H9 (cell line): ENCODE measurements at regions not wholly inside any gene's neighbourhood (a gene's known extent, or its start where the extent isn't known, plus 50 kb on each side); places are given as distances from the start of the nearest gene placed in this dataset.

Experiments
- DNase-seq: peaks from one replicate; pipeline ENCODE4 v3.0.0-alpha.2; 2017
- H2AFZ ChIP-seq: one replicate; pipeline ENCODE4 v1.6.1; 2013; ENCODE audit warnings: mild to moderate bottlenecking, low read length, control low read depth, moderate library complexity
- H2AK5ac ChIP-seq: 2 replicates; pipeline ENCODE4 v1.6.1; 2013; ENCODE audit warnings: low read length, control low read depth, mixed read lengths; ENCODE audit not compliant: insufficient read length
- H2BK120ac ChIP-seq: one replicate; pipeline ENCODE4 v1.6.1; 2013; ENCODE audit warnings: low read depth, mild to moderate bottlenecking, low read length, control low read depth, inconsistent platforms; ENCODE audit not compliant: poor library complexity, severe bottlenecking
- H2BK12ac ChIP-seq: 2 replicates; pipeline ENCODE4 v1.6.1; 2013; ENCODE audit warnings: low read length, control low read depth, mixed read lengths, low read depth; ENCODE audit not compliant: insufficient read length
- H2BK15ac ChIP-seq: 2 replicates; pipeline ENCODE4 v1.6.1; 2013; ENCODE audit warnings: low read depth, low read length, control low read depth
- H2BK20ac ChIP-seq: one replicate; pipeline ENCODE4 v1.6.1; 2013; ENCODE audit warnings: low read depth, mild to moderate bottlenecking, low read length, control low read depth, inconsistent platforms; ENCODE audit not compliant: poor library complexity, severe bottlenecking
- H2BK5ac ChIP-seq: 2 replicates; pipeline ENCODE4 v1.6.1; 2013; ENCODE audit warnings: low read length, control low read depth, mixed read lengths; ENCODE audit not compliant: insufficient read length
- H3K14ac ChIP-seq: 2 replicates; pipeline ENCODE4 v1.6.1; 2013; ENCODE audit warnings: low read length, control low read depth; ENCODE audit not compliant: insufficient read depth
- H3K18ac ChIP-seq: 2 replicates; pipeline ENCODE4 v1.6.1; 2013; ENCODE audit warnings: low read depth, mild to moderate bottlenecking, mixed read lengths, low read length, control low read depth; ENCODE audit not compliant: insufficient read length
- H3K23ac ChIP-seq: 2 replicates; pipeline ENCODE4 v1.6.1; 2013; ENCODE audit warnings: low read length, control low read depth, mixed read lengths, low read depth; ENCODE audit not compliant: insufficient read length
- H3K23me2 ChIP-seq: 2 replicates; pipeline ENCODE4 v1.6.1; 2013; ENCODE audit warnings: low read depth, mild to moderate bottlenecking, mixed read lengths, low read length, control low read depth; ENCODE audit not compliant: insufficient read length, poor library complexity, severe bottlenecking
- H3K27ac ChIP-seq: 2 replicates; pipeline ENCODE4 v1.5.1; 2013; ENCODE audit warnings: low read length, control low read depth, mixed read lengths, low read depth; ENCODE audit not compliant: insufficient read length
- H3K27me3 ChIP-seq: 2 replicates; pipeline ENCODE4 v1.6.1; 2013; ENCODE audit warnings: low read length, control low read depth, inconsistent platforms; ENCODE audit not compliant: insufficient read depth
- H3K4ac ChIP-seq: 2 replicates; pipeline ENCODE4 v1.6.1; 2013; ENCODE audit warnings: low read depth, mild to moderate bottlenecking, control low read depth, inconsistent platforms, low read length, moderate library complexity
- H3K4me1 ChIP-seq: 2 replicates; pipeline ENCODE4 v1.6.1; 2013; ENCODE audit warnings: low read length, control low read depth, inconsistent platforms; ENCODE audit not compliant: insufficient read depth
- H3K4me2 ChIP-seq: 2 replicates; pipeline ENCODE4 v1.6.1; 2013; ENCODE audit warnings: low read length, control low read depth, mixed read lengths; ENCODE audit not compliant: insufficient read length, insufficient read depth
- H3K56ac ChIP-seq: 2 replicates; pipeline ENCODE4 v1.6.1; 2013; ENCODE audit warnings: low read depth, mild to moderate bottlenecking, mixed read lengths, low read length, control low read depth; ENCODE audit not compliant: insufficient read length
- H3K79me1 ChIP-seq: 2 replicates; pipeline ENCODE4 v1.6.1; 2013; ENCODE audit warnings: low read depth, mild to moderate bottlenecking, moderate library complexity, low read length, control low read depth, inconsistent platforms; ENCODE audit not compliant: insufficient read depth, poor library complexity, severe bottlenecking
- H3K79me2 ChIP-seq: 2 replicates; pipeline ENCODE4 v1.6.1; 2013; ENCODE audit warnings: low read length, control low read depth, inconsistent platforms; ENCODE audit not compliant: insufficient read depth
- H3K9ac ChIP-seq: 2 replicates; pipeline ENCODE4 v1.6.1; 2013; ENCODE audit warnings: low read length, control low read depth, mixed read lengths; ENCODE audit not compliant: insufficient read length; ENCODE audit errors: extremely low read depth
- H3K9me3 ChIP-seq: one replicate; pipeline ENCODE4 v1.6.1; 2013; ENCODE audit warnings: low read depth, low read length, inconsistent platforms; ENCODE audit not compliant: control insufficient read depth
- H3T11ph ChIP-seq: one replicate; pipeline ENCODE4 v1.6.1; 2013; ENCODE audit warnings: mild to moderate bottlenecking, low read length, control low read depth, inconsistent platforms
- H4K20me1 ChIP-seq: one replicate; pipeline ENCODE4 v1.6.1; 2013; ENCODE audit not compliant: control insufficient read depth, insufficient read length, insufficient read depth
- H4K5ac ChIP-seq: 2 replicates; pipeline ENCODE4 v1.6.1; 2013; ENCODE audit warnings: low read depth, mild to moderate bottlenecking, mixed read lengths, low read length, control low read depth; ENCODE audit not compliant: insufficient read length
- H4K8ac ChIP-seq: replicated peaks from 2 replicates; pipeline ENCODE4 v1.6.1; 2013; ENCODE audit warnings: low read length, control low read depth, mixed read lengths, low read depth; ENCODE audit not compliant: insufficient read length
- H4K91ac ChIP-seq: 2 replicates; pipeline ENCODE4 v1.6.1; 2013; ENCODE audit warnings: low read depth, mild to moderate bottlenecking, moderate library complexity, mixed read lengths, low read length, control low read depth; ENCODE audit not compliant: insufficient read length
- H3K27ac Mint-ChIP-seq, 3 experiments: 2 replicates in 2 of 3; 3 replicates in 1 of 3; pipeline ENCODE4 v1.8.0; 2020 to 2021; ENCODE audit warnings: mixed read lengths in 3 of 3, mild to moderate bottlenecking in 1 of 3, moderate library complexity in 1 of 3
- H3K27me3 Mint-ChIP-seq: 2 replicates; pipeline ENCODE4 v1.8.0; 2021; ENCODE audit warnings: low read depth, mild to moderate bottlenecking, moderate library complexity, mixed read lengths
- H3K36me3 Mint-ChIP-seq, 3 experiments: 2 replicates in 2 of 3; 3 replicates in 1 of 3; pipeline ENCODE4 v1.8.0; 2020 to 2021; ENCODE audit warnings: low read depth in 3 of 3, mixed read lengths in 3 of 3; ENCODE audit not compliant: insufficient read depth in 1 of 3
- H3K4me1 Mint-ChIP-seq, 2 experiments: 2 replicates each; pipeline ENCODE4 v1.8.0; 2020; ENCODE audit warnings: mixed read lengths in 2 of 2
- H3K4me3 Mint-ChIP-seq, 2 experiments: 2 replicates in 1 of 2; 3 replicates in 1 of 2; pipeline ENCODE4 v1.8.0; 2020 to 2021; ENCODE audit warnings: mild to moderate bottlenecking in 2 of 2, mixed read lengths in 2 of 2, moderate library complexity in 1 of 2
- H3K9me3 Mint-ChIP-seq, 2 experiments: 2 replicates in 1 of 2; 3 replicates in 1 of 2; pipeline ENCODE4 v1.8.0; 2020; ENCODE audit warnings: mild to moderate bottlenecking in 2 of 2, mixed read lengths in 2 of 2, moderate library complexity in 1 of 2
- CTCF ChIP-seq: fragments of 200-600 bp; sonication (generic); conservative IDR thresholded peaks from 3 replicates; pipeline ENCODE4 v1.8.0; 2021; ENCODE audit warnings: antibody characterized with exemption, mild to moderate bottlenecking
- WGBS: extraction: QIAGEN DNeasy Blood & Tissue Kit; methylation state at CpG from one replicate; pipeline ENCODE4 v1.1.7; 2013; ENCODE audit warnings: missing lambda C conversion rate, low lambda C conversion rate, mixed read lengths; ENCODE audit not compliant: insufficient read length; ENCODE audit errors: extremely low coverage; 5-methylcytosine and 5-hydroxymethylcytosine counted together

DNA sequence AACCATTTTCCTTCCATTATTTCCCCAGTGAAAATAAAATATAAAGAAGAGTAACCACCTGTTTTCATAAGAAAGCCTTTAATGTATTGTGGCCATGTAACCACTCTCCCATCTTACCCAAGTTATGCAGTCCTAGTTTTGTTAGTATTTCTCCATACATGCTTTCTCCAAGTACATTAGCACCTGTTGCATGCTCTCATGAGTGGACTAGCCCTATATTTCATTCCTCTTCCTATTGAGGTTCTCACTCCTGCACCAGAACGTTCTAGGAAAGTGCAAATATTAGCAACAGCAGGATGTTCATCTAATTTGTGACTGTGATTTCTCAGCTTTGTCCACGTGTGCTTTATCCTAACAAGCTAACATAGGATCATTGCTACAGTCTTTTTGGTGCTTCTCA, 155.1 kb upstream of the NPVF start:
- no peaks in the 10 kb centered on the region for H3K4me1 ChIP-seq
- no peaks in the 10 kb centered on the region for H4K20me1 ChIP-seq
- no peak overlapping the region for H2BK15ac ChIP-seq
- H4K91ac ChIP-seq, result no peak overlapping the region
- no peak overlapping the region for H2BK20ac ChIP-seq
- Mint-ChIP-seq H3K9me3 (no peaks in the 10 kb centered on the region), H3K27ac (no peak overlapping the region), H3K4me1 (peaks cover 4 to 7% of the 10 kb centered on the region in 2 experiments; a peak in 2 of 4 replicates), H3K4me3 (no peak overlapping the region), H3K27me3 (no peaks in the 10 kb centered on the region; the same call in none of the 2 replicates), H3K36me3 (no peaks in the 10 kb centered on the region)
- no peak for TF ChIP-seq CTCF
- H3K9me3 ChIP-seq, result no peaks in the 10 kb centered on the region
- no peak overlapping the region for H3K23ac ChIP-seq
- no peak overlapping the region for H3K14ac ChIP-seq
- no peak overlapping the region for H2AK5ac ChIP-seq
- no peak overlapping the region for H2AFZ ChIP-seq
- no peaks in the 10 kb centered on the region for H3K79me1 ChIP-seq
- H2BK12ac ChIP-seq, result no peak overlapping the region
- DNase-seq, result no peak
- no peak overlapping the region for H3K4me2 ChIP-seq
- no peak overlapping the region for H2BK5ac ChIP-seq
- H2BK120ac ChIP-seq, result no peak overlapping the region
- H4K8ac ChIP-seq, result no peak overlapping the region
- no CpG with 5 or more reads among the region's 2 CpGs for WGBS
- H3K23me2 ChIP-seq, result no peaks in the 10 kb centered on the region
- no peak overlapping the region for H4K5ac ChIP-seq
- H3K56ac ChIP-seq, result no peak overlapping the region
- no peak overlapping the region for H3T11ph ChIP-seq
- no peak overlapping the region for H3K18ac ChIP-seq
- no peak overlapping the region for H3K9ac ChIP-seq
- H3K79me2 ChIP-seq, result no peaks in the 10 kb centered on the region
- H3K27ac ChIP-seq, result no peak overlapping the region
- H3K4ac ChIP-seq, result no peak overlapping the region
- no peaks in the 10 kb centered on the region for H3K27me3 ChIP-seq
